ENCODE measurements at regions not wholly inside any gene's neighbourhood (a gene's known extent, or its start where the extent isn't known, plus 50 kb on each side); places are given as distances from the start of the nearest gene placed in this dataset.

DNA sequence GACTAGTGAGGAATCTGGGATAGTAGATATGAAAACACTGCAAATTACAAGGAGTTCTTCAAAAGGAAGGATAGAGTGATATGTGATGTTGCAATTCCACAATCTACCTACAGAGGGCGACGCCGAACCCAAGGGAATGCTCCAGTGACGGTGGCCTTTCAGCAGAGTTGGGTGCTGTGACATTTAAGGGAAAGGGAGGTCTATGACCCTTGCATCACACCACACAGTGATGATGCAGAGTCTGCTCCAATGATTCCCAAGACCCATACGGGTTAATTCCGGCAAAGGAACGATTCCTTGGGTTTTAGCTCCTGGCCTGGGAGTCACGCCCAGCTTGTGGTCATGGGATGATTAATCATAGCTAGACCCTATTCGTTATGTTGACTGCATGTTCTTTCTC lies 123.0 kb upstream of the IGSF21 start:
- TF ChIP-seq, protein P1, sequence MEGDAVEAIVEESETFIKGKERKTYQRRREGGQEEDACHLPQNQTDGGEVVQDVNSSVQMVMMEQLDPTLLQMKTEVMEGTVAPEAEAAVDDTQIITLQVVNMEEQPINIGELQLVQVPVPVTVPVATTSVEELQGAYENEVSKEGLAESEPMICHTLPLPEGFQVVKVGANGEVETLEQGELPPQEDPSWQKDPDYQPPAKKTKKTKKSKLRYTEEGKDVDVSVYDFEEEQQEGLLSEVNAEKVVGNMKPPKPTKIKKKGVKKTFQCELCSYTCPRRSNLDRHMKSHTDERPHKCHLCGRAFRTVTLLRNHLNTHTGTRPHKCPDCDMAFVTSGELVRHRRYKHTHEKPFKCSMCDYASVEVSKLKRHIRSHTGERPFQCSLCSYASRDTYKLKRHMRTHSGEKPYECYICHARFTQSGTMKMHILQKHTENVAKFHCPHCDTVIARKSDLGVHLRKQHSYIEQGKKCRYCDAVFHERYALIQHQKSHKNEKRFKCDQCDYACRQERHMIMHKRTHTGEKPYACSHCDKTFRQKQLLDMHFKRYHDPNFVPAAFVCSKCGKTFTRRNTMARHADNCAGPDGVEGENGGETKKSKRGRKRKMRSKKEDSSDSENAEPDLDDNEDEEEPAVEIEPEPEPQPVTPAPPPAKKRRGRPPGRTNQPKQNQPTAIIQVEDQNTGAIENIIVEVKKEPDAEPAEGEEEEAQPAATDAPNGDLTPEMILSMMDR (IDR thresholded peaks at IDR 0.05): peak in 2 of 5 experiments; percentile 9 to 32
- TF ChIP-seq EP300 (IDR thresholded peaks at IDR 0.05): no peak

Data from tibial nerve (tissue), 4 donors.